Astrocyte (in vitro differentiated cells and primary cell): ENCODE measurements at regions not wholly inside any gene's neighbourhood (a gene's known extent, or its start where the extent isn't known, plus 50 kb on each side); places are given as distances from the start of the nearest gene placed in this dataset.

Experiments used
- DNase-seq: peaks from one replicate; pipeline ENCODE4 v3.0.0-alpha.2; 2010; ENCODE audit warnings: low read depth
- FAIRE-seq: peaks from 2 replicates; lab custom pipeline; 2011; peaks lifted over from hg19 to GRCh38; lab: Jason Lieb, UNC
- H2AFZ ChIP-seq: 2 replicates; pipeline ENCODE4 v1.6.0; 2012; ENCODE audit warnings: low read depth, low read length, inconsistent platforms
- H3K27ac ChIP-seq: 2 replicates; pipeline ENCODE4 v1.5.1; 2011; ENCODE audit warnings: low read depth, low read length, inconsistent platforms
- H3K27me3 ChIP-seq: 2 replicates; pipeline ENCODE4 v1.6.0; 2011; ENCODE audit warnings: low read length, inconsistent platforms; ENCODE audit not compliant: insufficient read depth
- H3K36me3 ChIP-seq: 2 replicates; pipeline ENCODE4 v1.5.1; 2011; ENCODE audit warnings: low read length, inconsistent platforms; ENCODE audit not compliant: insufficient read depth
- H3K4me1 ChIP-seq: 2 replicates; pipeline ENCODE4 v1.5.1; 2011; ENCODE audit warnings: low read length, inconsistent platforms; ENCODE audit not compliant: insufficient read depth
- H3K4me2 ChIP-seq: 2 replicates; pipeline ENCODE4 v1.6.0; 2012; ENCODE audit warnings: low read length, inconsistent platforms
- H3K4me3 ChIP-seq: 2 replicates; pipeline ENCODE4 v1.5.1; 2011; ENCODE audit warnings: low read depth, mild to moderate bottlenecking, low read length, inconsistent platforms; ENCODE audit not compliant: insufficient read depth
- H3K79me2 ChIP-seq: 2 replicates; pipeline ENCODE4 v1.6.0; 2012; ENCODE audit warnings: mild to moderate bottlenecking, low read length, inconsistent platforms; ENCODE audit not compliant: insufficient read depth
- H3K9ac ChIP-seq: 2 replicates; pipeline ENCODE4 v1.6.0; 2012; ENCODE audit warnings: mild to moderate bottlenecking, low read length, inconsistent platforms
- H3K9me3 ChIP-seq: 2 replicates; pipeline ENCODE4 v1.5.1; 2012; ENCODE audit warnings: low read depth, mild to moderate bottlenecking, low read length, inconsistent platforms; ENCODE audit not compliant: insufficient read depth
- H4K20me1 ChIP-seq: 2 replicates; pipeline ENCODE4 v1.6.0; 2012; ENCODE audit warnings: low read length, inconsistent platforms; ENCODE audit not compliant: insufficient read depth
- H3K27ac Mint-ChIP-seq: one replicate; pipeline ENCODE4 v1.8.0; 2021; ENCODE audit warnings: mild to moderate bottlenecking, mixed read lengths; ENCODE audit not compliant: unreplicated experiment
- H3K27me3 Mint-ChIP-seq: one replicate; pipeline ENCODE4 v1.8.0; 2021; ENCODE audit warnings: low read depth, mixed read lengths; ENCODE audit not compliant: unreplicated experiment
- H3K36me3 Mint-ChIP-seq: one replicate; pipeline ENCODE4 v1.8.0; 2021; ENCODE audit warnings: low read depth, mixed read lengths; ENCODE audit not compliant: unreplicated experiment
- H3K4me1 Mint-ChIP-seq: one replicate; pipeline ENCODE4 v1.8.0; 2021; ENCODE audit warnings: low read depth, mixed read lengths; ENCODE audit not compliant: unreplicated experiment
- H3K4me3 Mint-ChIP-seq: one replicate; pipeline ENCODE4 v1.8.0; 2021; ENCODE audit warnings: mild to moderate bottlenecking, moderate library complexity, mixed read lengths; ENCODE audit not compliant: unreplicated experiment
- H3K9me3 Mint-ChIP-seq: one replicate; pipeline ENCODE4 v1.8.0; 2021; ENCODE audit warnings: mild to moderate bottlenecking, mixed read lengths; ENCODE audit not compliant: unreplicated experiment
- CTCF ChIP-seq: IDR thresholded peaks from 2 replicates; pipeline ENCODE4 v1.5.1; 2011; ENCODE audit warnings: low read depth, mild to moderate bottlenecking, inconsistent platforms, low read length, moderate library complexity; ENCODE audit not compliant: insufficient read depth
- EZH2 ChIP-seq: IDR thresholded peaks from 2 replicates; pipeline ENCODE4 v1.6.1; 2012; ENCODE audit warnings: mild to moderate bottlenecking, low read length, inconsistent platforms; ENCODE audit not compliant: insufficient read depth

- H4K20me1 ChIP-seq = no peaks in the 10 kb centered on the region
- H3K27ac ChIP-seq = no peak overlapping the region
- no peak overlapping the region for H3K4me2 ChIP-seq
- no peaks in the 10 kb centered on the region for H3K27me3 ChIP-seq
- Mint-ChIP-seq H3K27ac (no peak overlapping the region), H3K4me1 (no peaks in the 10 kb centered on the region), H3K27me3 (no peaks in the 10 kb centered on the region), H3K4me3 (no peak overlapping the region), H3K36me3 (no peaks in the 10 kb centered on the region), H3K9me3 (no peaks in the 10 kb centered on the region)
- DNase-seq = no peak
- H3K4me3 ChIP-seq = no peak overlapping the region
- no peaks in the 10 kb centered on the region for H3K79me2 ChIP-seq
- no peak overlapping the region for H3K9ac ChIP-seq
- FAIRE-seq = no peak
- H2AFZ ChIP-seq = no peak overlapping the region
- no peak for TF ChIP-seq EZH2
- no peak for TF ChIP-seq CTCF
- no peaks in the 10 kb centered on the region for H3K4me1 ChIP-seq
- no peaks in the 10 kb centered on the region for H3K36me3 ChIP-seq
- H3K9me3 ChIP-seq = no peaks in the 10 kb centered on the region
Observed at GRCh38 chr5:27784317-27784716, 745.9 kb upstream of the CDH9 start.

GRCh38 chr5:27778121-27778520 is 739.7 kb upstream of the CDH9 start:
- Histone ChIP-seq H3K79me2 (no peaks in the 10 kb centered on the region), H3K27ac (no peak overlapping the region), H3K4me1 (no peaks in the 10 kb centered on the region), H3K9ac (no peak overlapping the region), H3K27me3 (no peaks in the 10 kb centered on the region), H3K9me3 (no peaks in the 10 kb centered on the region), H3K4me3 (no peak overlapping the region), H4K20me1 (no peaks in the 10 kb centered on the region), H3K36me3 (no peaks in the 10 kb centered on the region), H2AFZ (no peak overlapping the region), H3K4me2 (no peak overlapping the region)
- no peak overlapping the region for H3K4me3 Mint-ChIP-seq
- TF ChIP-seq CTCF (no peak), EZH2 (no peak)
- no peaks in the 10 kb centered on the region for H3K27me3 Mint-ChIP-seq
- H3K9me3 Mint-ChIP-seq = no peaks in the 10 kb centered on the region
- H3K27ac Mint-ChIP-seq = no peak overlapping the region
- H3K4me1 Mint-ChIP-seq = peaks cover 11% of the 10 kb centered on the region
- DNase-seq (no peak), FAIRE-seq (no peak)
- H3K36me3 Mint-ChIP-seq = no peaks in the 10 kb centered on the region

GRCh38 chr5:27773636-27774035 is 735.2 kb upstream of the CDH9 start:
- no peaks in the 10 kb centered on the region for H3K79me2 ChIP-seq
- Mint-ChIP-seq H3K36me3 (no peaks in the 10 kb centered on the region), H3K9me3 (no peaks in the 10 kb centered on the region), H3K4me3 (no peak overlapping the region), H3K27ac (no peak overlapping the region), H3K27me3 (no peaks in the 10 kb centered on the region), H3K4me1 (peaks cover 11% of the 10 kb centered on the region)
- DNase-seq (no peak), FAIRE-seq (no peak)
- H3K27ac ChIP-seq = no peak overlapping the region
- H3K9me3 ChIP-seq = no peaks in the 10 kb centered on the region
- H3K4me3 ChIP-seq = no peak overlapping the region
- no peak overlapping the region for H2AFZ ChIP-seq
- H3K36me3 ChIP-seq = no peaks in the 10 kb centered on the region
- no peaks in the 10 kb centered on the region for H4K20me1 ChIP-seq
- H3K9ac ChIP-seq = no peak overlapping the region
- H3K4me2 ChIP-seq = no peak overlapping the region
- H3K4me1 ChIP-seq = no peaks in the 10 kb centered on the region
- no peaks in the 10 kb centered on the region for H3K27me3 ChIP-seq
- TF ChIP-seq EZH2 = no peak
- no peak for TF ChIP-seq CTCF
